SU-DHL-6 (cell line): ENCODE measurements at regions not wholly inside any gene's neighbourhood (a gene's known extent, or its start where the extent isn't known, plus 50 kb on each side); places are given as distances from the start of the nearest gene placed in this dataset.

ENCODE experiments used
- EZH2phosphoT487 ChIP-seq: fragments of 200-600 bp; sonication (generic), shearing (Covaris generic); conservative IDR thresholded peaks from 2 replicates; pipeline ENCODE4 v1.6.1; 2018; ENCODE audit warnings: mild to moderate bottlenecking, antibody characterized with exemption, low read length, moderate library complexity, mixed read lengths
- TF ChIP-seq, protein P1 (sequence below): fragments of 200-600 bp; sonication (generic); IDR thresholded peaks from one replicate; pipeline ENCODE4 v1.5.1; 2017; ENCODE audit warnings: antibody characterized with exemption, mild to moderate bottlenecking, low read length, moderate library complexity; ENCODE audit not compliant: insufficient read depth, poor library complexity, severe bottlenecking

DNA sequence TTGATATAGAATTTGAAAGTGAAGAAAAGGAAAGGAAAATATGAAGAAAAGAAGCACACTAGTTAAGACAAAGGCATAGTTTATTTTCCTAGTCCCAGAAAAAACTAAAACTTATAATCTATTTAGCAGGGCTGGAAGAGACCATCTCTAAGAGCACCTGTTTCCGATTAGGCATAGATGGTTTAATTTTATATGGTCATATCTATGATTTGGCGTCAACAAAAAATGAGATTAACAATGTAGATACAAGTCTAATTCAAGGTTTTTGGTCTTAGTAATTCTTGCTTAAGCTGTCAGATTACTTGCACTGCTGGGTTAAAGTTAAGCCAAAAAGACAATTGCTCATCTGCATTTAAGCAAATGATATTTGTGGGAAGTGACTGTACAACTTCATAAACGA lies 502.5 kb upstream of the FSHR start:
- TF ChIP-seq, protein P1, sequence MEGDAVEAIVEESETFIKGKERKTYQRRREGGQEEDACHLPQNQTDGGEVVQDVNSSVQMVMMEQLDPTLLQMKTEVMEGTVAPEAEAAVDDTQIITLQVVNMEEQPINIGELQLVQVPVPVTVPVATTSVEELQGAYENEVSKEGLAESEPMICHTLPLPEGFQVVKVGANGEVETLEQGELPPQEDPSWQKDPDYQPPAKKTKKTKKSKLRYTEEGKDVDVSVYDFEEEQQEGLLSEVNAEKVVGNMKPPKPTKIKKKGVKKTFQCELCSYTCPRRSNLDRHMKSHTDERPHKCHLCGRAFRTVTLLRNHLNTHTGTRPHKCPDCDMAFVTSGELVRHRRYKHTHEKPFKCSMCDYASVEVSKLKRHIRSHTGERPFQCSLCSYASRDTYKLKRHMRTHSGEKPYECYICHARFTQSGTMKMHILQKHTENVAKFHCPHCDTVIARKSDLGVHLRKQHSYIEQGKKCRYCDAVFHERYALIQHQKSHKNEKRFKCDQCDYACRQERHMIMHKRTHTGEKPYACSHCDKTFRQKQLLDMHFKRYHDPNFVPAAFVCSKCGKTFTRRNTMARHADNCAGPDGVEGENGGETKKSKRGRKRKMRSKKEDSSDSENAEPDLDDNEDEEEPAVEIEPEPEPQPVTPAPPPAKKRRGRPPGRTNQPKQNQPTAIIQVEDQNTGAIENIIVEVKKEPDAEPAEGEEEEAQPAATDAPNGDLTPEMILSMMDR: no peak
- TF ChIP-seq EZH2phosphoT487: no peak
